ENCODE measurements at regions not wholly inside any gene's neighbourhood (a gene's known extent, or its start where the extent isn't known, plus 50 kb on each side); places are given as distances from the start of the nearest gene placed in this dataset.

- H3K4me1 ChIP-seq (ENCODE audit: control insufficient read depth in 4 of 4, insufficient read depth in 4 of 4, low read length in 3 of 4), result peaks cover 0 to 2% (median 0%) of the 10 kb centered on the region in 4 donors
- no peak overlapping the region for H3K27ac ChIP-seq (ENCODE audit: low read depth in 1 of 2, low read length in 2 of 2)
- 90% methylated on average over 6 of the region's 6 CpGs for WGBS
- H3K36me3 ChIP-seq (ENCODE audit: control insufficient read depth in 4 of 4, insufficient read depth in 3 of 4, low read depth in 1 of 4, low read length in 3 of 4), result no peaks in the 10 kb centered on the region
- no peaks in the 10 kb centered on the region for H3K27me3 ChIP-seq (ENCODE audit: control insufficient read depth in 4 of 4, insufficient read depth in 4 of 4, low read length in 3 of 4)
- TF ChIP-seq GABPA (IDR thresholded peaks at IDR 0.05 in 1 of 2, conservative IDR thresholded peaks at IDR 0.05 in 1 of 2) (no peak), RAD21 (IDR thresholded peaks at IDR 0.05) (no peak), CTCF (IDR thresholded peaks at IDR 0.05; ENCODE audit: low read depth, low read length, missing input control) (no peak), HNF4A (conservative IDR thresholded peaks at IDR 0.05) (no peak), YY1 (IDR thresholded peaks at IDR 0.05) (no peak), SP1 (IDR thresholded peaks at IDR 0.05) (no peak), TAF1 (conservative IDR thresholded peaks at IDR 0.05) (no peak), FOXA2 (IDR thresholded peaks at IDR 0.05) (no peak), NR2F2 (IDR thresholded peaks at IDR 0.05) (no peak), EGR1 (IDR thresholded peaks at IDR 0.05; ENCODE audit: low read depth in 2 of 2) (no peak), JUND (IDR thresholded peaks at IDR 0.05) (no peak), MAX (IDR thresholded peaks at IDR 0.05) (no peak), RXRA (IDR thresholded peaks at IDR 0.05) (no peak), FOXA1 (IDR thresholded peaks at IDR 0.05) (no peak), HNF4G (IDR thresholded peaks at IDR 0.05) (no peak)
- TF ChIP-seq, protein P1, sequence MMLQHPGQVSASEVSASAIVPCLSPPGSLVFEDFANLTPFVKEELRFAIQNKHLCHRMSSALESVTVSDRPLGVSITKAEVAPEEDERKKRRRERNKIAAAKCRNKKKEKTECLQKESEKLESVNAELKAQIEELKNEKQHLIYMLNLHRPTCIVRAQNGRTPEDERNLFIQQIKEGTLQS (IDR thresholded peaks at IDR 0.05), result no peak
- TF ChIP-seq, protein P2, sequence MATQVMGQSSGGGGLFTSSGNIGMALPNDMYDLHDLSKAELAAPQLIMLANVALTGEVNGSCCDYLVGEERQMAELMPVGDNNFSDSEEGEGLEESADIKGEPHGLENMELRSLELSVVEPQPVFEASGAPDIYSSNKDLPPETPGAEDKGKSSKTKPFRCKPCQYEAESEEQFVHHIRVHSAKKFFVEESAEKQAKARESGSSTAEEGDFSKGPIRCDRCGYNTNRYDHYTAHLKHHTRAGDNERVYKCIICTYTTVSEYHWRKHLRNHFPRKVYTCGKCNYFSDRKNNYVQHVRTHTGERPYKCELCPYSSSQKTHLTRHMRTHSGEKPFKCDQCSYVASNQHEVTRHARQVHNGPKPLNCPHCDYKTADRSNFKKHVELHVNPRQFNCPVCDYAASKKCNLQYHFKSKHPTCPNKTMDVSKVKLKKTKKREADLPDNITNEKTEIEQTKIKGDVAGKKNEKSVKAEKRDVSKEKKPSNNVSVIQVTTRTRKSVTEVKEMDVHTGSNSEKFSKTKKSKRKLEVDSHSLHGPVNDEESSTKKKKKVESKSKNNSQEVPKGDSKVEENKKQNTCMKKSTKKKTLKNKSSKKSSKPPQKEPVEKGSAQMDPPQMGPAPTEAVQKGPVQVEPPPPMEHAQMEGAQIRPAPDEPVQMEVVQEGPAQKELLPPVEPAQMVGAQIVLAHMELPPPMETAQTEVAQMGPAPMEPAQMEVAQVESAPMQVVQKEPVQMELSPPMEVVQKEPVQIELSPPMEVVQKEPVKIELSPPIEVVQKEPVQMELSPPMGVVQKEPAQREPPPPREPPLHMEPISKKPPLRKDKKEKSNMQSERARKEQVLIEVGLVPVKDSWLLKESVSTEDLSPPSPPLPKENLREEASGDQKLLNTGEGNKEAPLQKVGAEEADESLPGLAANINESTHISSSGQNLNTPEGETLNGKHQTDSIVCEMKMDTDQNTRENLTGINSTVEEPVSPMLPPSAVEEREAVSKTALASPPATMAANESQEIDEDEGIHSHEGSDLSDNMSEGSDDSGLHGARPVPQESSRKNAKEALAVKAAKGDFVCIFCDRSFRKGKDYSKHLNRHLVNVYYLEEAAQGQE (IDR thresholded peaks at IDR 0.05), result no peak
- TF ChIP-seq, protein P3, sequence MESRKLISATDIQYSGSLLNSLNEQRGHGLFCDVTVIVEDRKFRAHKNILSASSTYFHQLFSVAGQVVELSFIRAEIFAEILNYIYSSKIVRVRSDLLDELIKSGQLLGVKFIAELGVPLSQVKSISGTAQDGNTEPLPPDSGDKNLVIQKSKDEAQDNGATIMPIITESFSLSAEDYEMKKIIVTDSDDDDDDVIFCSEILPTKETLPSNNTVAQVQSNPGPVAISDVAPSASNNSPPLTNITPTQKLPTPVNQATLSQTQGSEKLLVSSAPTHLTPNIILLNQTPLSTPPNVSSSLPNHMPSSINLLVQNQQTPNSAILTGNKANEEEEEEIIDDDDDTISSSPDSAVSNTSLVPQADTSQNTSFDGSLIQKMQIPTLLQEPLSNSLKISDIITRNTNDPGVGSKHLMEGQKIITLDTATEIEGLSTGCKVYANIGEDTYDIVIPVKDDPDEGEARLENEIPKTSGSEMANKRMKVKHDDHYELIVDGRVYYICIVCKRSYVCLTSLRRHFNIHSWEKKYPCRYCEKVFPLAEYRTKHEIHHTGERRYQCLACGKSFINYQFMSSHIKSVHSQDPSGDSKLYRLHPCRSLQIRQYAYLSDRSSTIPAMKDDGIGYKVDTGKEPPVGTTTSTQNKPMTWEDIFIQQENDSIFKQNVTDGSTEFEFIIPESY (IDR thresholded peaks at IDR 0.05), result no peak
- no peak overlapping the region for H3K4me3 ChIP-seq (ENCODE audit: low read depth in 1 of 3, low read length in 3 of 3)
- DNase-seq (ENCODE audit: low spot score), result no peak
- H3K9ac ChIP-seq (ENCODE audit: low read depth in 1 of 2, low read length in 2 of 2), result no peak overlapping the region
- H3K9me3 ChIP-seq (ENCODE audit: control insufficient read depth in 4 of 4, low read length in 3 of 4), result no peaks in the 10 kb centered on the region
Observed at GRCh38 chr10:4095166-4095917, 310.3 kb upstream of the KLF6 start.

Measured in liver (tissue), 8 donors.